ENCODE measurements at regions not wholly inside any gene's neighbourhood (a gene's known extent, or its start where the extent isn't known, plus 50 kb on each side); places are given as distances from the start of the nearest gene placed in this dataset.
A peak's percentile ranks its signal among the peaks of the same experiment; 100 is the strongest.
"Not testable (repeated sequence)": the region's sequence is repeated elsewhere in the genome, so short reads cannot be mapped to it uniquely, and the experiment has no call there.

- no peak for DNase-seq
These were observed 559.9 kb downstream of the MN1 start for GRCh38 chr22:27241430-27242321.

- DNase-seq, result no peak
These were observed 559.1 kb downstream of the MN1 start for GRCh38 chr22:27242474-27242873.

- DNase-seq, result no peak
These were observed 558.5 kb downstream of the MN1 start for GRCh38 chr22:27242917-27243589.

GRCh38 chr22:27244328-27244727 lies 557.2 kb downstream of the MN1 start:
- DNase-seq, result no peak

DNA sequence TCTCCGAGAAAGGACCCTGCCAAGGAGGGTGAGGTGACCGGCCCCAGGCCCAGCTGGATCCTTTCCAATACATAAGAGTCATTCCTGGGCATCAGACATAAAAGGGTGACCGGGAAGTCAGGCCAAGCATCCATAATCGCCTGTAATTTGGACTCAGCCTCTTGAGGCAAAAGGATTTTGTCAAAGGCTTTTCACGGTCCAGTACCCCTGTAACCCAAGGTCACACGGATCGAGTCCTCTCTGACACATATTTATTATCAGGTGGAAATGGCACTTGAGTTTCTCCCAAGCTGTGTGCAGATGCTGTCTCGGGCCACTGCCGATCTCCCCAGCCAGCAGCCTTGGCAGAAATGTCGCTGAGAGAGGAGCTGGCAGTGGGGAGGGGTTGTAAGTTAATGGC lies 556.5 kb downstream of the MN1 start:
- peak; percentile 3 for DNase-seq

- DNase-seq, result no peak
These were observed 555.0 kb downstream of the MN1 start for GRCh38 chr22:27246558-27246957.

- DNase-seq, result no peak
These were observed 553.7 kb downstream of the MN1 start for GRCh38 chr22:27247701-27248434.

DNA sequence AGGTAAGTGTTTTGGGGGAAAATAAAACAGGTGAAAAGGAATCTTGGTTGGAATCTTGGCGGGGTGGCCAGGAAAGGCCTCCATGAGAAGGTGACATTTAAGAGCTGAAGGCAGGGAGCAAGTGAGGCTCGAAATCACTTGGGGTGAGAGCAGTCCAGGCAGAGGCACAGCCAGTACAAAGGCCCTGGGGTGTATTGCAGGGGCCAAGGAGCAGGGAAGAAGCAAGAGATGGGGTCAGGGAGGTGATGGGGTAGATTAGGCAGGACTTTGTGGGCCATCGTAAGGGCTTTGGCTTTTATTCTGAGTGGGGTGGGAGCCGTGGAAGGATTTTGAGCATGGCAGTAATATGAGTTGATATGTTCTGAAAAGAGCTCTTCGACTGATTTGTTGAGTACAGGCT lies 551.1 kb downstream of the MN1 start:
- DNase-seq, result no peak

- no peak for DNase-seq
These were observed 550.7 kb downstream of the MN1 start for GRCh38 chr22:27250886-27251285.

DNA sequence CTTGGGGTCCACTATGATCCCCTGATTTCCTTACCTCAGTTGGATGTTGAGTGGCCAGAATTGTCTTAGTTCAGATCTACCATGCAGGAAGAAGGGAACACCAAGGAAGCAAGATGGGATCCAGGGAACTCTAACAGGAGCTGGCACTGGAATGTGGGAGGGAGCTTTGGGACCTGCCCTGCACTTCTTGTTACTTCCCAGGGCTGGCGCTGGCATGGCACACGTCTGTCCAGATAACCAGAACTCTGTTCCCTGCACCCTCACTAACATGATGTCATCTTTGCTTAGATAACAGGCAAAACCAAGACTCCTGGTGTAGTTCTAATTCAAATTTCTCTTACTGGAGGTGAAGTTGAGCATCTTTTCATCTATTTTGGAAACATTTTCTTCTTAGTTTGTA lies 550.0 kb downstream of the MN1 start:
- DNase-seq, result no peak

- DNase-seq, result no peak
These were observed 549.1 kb downstream of the MN1 start for GRCh38 chr22:27252282-27253049.

DNA sequence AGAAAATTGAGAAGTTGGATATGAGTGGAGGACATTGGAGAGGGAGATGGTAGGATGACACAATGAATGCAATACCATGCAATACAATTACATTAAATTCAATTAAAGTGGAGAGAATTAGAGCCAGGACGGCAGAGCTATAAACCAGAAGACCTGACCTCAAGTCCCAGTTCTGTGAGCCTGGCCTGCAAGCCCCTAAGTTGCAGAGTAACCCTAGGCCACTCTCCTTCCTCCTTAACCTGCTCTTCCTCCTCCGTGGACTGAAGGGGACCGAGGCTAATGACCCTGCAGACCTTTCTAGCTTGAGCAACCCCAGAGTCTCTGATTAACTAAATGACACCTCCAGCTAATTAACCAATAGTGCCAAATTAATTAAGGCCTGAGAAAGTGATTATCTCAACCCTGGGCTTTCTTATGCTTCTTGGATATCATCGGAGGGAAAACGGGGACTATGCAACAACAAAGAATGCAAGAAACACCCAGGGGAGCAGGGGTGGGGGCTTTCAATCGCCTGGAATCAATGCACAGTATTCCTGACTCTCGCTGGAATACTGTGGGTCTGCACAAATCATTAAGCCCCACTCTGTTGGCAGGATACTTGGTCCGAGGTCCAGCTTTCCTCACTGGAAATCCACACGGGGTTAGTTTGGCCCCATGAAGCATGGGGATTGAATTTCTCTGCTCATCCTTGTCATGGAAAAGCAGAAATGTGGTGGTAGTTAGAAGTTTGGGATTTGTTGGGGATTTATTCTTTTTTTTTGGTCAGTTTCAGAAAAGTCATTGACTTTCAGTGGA lies 548.3 kb downstream of the MN1 start:
- no peak for DNase-seq

GRCh38 chr22:27254063-27254462 lies 547.5 kb downstream of the MN1 start:
- not testable (repeated sequence) for DNase-seq

GRCh38 chr22:27255580-27255979 lies 546.0 kb downstream of the MN1 start:
- no peak for DNase-seq

GRCh38 chr22:27257987-27258386 lies 543.6 kb downstream of the MN1 start:
- DNase-seq, result no peak

DNA sequence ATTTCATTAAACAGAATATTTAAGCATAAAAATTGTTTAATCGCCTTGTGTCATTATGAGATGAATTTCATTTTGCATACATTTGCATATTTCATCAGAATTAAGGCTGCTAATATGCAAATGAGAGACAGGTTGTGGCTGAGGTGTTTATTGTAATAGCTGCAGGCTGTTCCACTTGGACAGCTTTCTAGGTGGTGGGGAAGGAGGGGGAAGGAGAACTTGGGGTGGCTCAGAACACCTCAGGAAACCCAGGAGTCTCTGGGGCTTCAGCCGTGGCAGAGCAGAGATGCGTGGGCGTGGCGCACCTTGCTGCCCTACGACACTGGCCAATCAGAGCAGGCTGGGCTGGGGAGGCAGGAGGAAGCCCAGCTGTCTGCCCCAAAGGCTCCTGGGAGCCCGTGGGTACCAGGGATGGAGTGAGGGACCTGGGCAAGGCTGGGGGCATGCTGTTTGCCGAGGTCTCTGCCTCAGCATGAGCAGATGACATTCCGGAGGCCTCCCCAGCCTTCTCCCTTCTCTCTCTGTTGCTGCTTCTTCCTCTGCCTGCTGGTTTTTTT lies 542.9 kb downstream of the MN1 start:
- DNase-seq, result no peak

- DNase-seq, result no peak
These were observed 542.1 kb downstream of the MN1 start for GRCh38 chr22:27259433-27259832.

DNA sequence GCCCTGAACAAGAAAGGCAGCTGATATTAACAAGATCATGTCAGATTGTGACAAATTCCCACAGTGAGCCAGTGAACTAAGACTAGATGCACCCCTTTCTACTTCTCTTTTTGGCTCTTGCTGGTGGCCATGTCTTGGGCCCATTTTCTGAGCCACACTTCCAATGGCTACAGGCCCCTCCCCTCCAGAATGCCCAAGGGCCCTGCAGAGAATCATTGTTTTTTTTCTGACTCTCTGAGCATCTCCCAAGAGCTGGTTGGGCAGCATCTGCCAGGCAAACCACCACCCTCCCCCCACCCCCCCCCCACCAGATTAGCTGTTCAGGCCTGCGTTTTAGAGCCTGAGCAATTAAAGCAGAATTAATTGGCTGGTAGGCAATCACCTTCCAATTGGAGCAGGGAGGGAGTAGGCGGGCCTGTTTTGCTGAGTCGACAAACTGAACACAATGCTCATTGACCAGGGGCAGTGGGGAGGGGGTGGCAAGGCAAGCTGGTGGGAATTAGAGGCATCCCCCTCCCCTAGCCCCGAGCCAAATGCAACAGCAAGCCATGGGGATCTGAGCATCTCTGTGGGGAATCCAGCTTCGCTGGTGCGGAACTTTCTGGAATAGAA lies 541.4 kb downstream of the MN1 start:
- no peak for DNase-seq

- no peak for DNase-seq
These were observed 539.2 kb downstream of the MN1 start for GRCh38 chr22:27262361-27262760.

DNA sequence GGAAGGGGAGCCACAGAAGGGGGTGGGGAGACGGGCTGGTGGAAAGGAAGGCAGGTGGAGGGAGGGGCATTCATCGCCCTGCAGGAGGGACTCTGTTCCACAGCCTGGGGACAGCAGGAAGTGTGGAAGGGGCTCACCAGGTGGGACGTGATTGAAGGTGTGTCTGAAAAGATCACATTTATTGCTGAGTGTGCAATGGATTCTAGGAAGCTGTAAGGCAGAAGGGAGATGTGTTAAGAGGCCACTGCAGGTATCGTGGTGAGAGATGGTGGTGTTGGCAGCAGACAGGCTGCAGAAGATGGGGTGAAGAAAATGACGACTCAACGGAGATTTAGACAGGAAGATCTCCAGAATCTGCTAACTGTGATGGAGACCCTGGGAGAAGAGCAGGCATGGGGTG lies 537.4 kb downstream of the MN1 start:
- DNase-seq, result no peak

DNA sequence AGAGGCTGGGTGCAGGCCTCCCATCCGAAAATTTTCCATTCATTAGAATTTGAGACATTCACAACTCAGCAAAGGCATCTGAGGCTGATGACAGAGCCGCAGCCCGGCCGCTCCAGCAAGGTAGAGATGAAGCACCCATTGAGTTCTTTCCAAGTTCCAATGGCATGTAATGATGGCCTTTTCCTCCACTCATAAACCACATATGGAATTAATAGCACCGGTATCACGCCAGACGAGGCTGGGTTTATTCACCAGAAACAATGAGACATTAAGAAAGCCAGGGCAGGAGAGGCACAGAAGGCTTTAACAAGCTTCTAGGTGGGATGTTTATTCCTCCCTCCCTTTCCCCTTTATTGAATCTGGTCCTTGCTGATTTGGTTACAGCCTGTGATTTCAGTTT lies 534.4 kb downstream of the MN1 start:
- no peak for DNase-seq
